WTC11 (cell line): ENCODE measurements at regions not wholly inside any gene's neighbourhood (a gene's known extent, or its start where the extent isn't known, plus 50 kb on each side); places are given as distances from the start of the nearest gene placed in this dataset.

ENCODE experiments used
- CTCF ChIP-seq: fragments of 200-600 bp; IDR thresholded peaks from 2 replicates; pipeline ENCODE4 v1.8.0; 2022; ENCODE audit warnings: antibody characterized with exemption
- ELF4 ChIP-seq: sonication (generic); formaldehyde crosslinking; IDR thresholded peaks from 2 replicates; pipeline ENCODE4 v1.8.1; 2022; ENCODE audit warnings: low read depth, mild to moderate bottlenecking, moderate library complexity, missing genetic modification reagents
- FOXK1 ChIP-seq: sonication (generic); formaldehyde crosslinking; IDR thresholded peaks from 2 replicates; pipeline ENCODE4 v1.8.0; 2022; ENCODE audit warnings: mild to moderate bottlenecking, moderate library complexity, missing genetic modification reagents
- FOXP4 ChIP-seq: sonication (generic); formaldehyde crosslinking; IDR thresholded peaks from 2 replicates; pipeline ENCODE4 v1.8.0; 2022; ENCODE audit warnings: mild to moderate bottlenecking, missing genetic modification reagents
- NR3C1 ChIP-seq: sonication (generic); formaldehyde crosslinking; conservative IDR thresholded peaks from 2 replicates; pipeline ENCODE4 v1.8.1; 2023; ENCODE audit warnings: low read depth, mild to moderate bottlenecking, missing genetic modification reagents
- SP1 ChIP-seq: sonication (generic); formaldehyde crosslinking; conservative IDR thresholded peaks from 2 replicates; pipeline ENCODE4 v1.8.1; 2022; ENCODE audit warnings: missing genetic modification reagents
- TCF7 ChIP-seq: sonication (generic); formaldehyde crosslinking; IDR thresholded peaks from 2 replicates; pipeline ENCODE4 v1.8.0; 2022; ENCODE audit warnings: mild to moderate bottlenecking, low read depth, missing genetic modification reagents, moderate library complexity
- TEAD4 ChIP-seq: sonication (generic); formaldehyde crosslinking; IDR thresholded peaks from 2 replicates; pipeline ENCODE4 v1.8.0; 2022; ENCODE audit warnings: mild to moderate bottlenecking, missing genetic modification reagents
- TP53 ChIP-seq: sonication (generic); formaldehyde crosslinking; IDR thresholded peaks from 2 replicates; pipeline ENCODE4 v1.8.1; 2023; ENCODE audit warnings: mild to moderate bottlenecking, missing genetic modification reagents
- ZNF416 ChIP-seq: fragments of 250-450 bp; sonication (Bioruptor Pico); IDR thresholded peaks from 2 replicates; pipeline ENCODE4 v1.9.0; 2021; ENCODE audit warnings: mild to moderate bottlenecking, inconsistent platforms
- ZNF512 ChIP-seq: sonication (generic); formaldehyde crosslinking; IDR thresholded peaks from 2 replicates; pipeline ENCODE4 v1.8.1; 2022; ENCODE audit warnings: missing genetic modification reagents, borderline replicate concordance

GRCh38 chr4:155433636-155434360 lies 57.0 kb upstream of the MAP9 start:
- no peak for TF ChIP-seq CTCF
- no peak for TF ChIP-seq ZNF512 (CRISPR knock-in tag)
- TF ChIP-seq TCF7 (CRISPR knock-in tag): no peak
- TF ChIP-seq SP1 (CRISPR knock-in tag): no peak
- TF ChIP-seq NR3C1: no peak
- TF ChIP-seq ELF4 (CRISPR knock-in tag): no peak
- TF ChIP-seq TEAD4: no peak
- no peak for TF ChIP-seq TP53 (CRISPR knock-in tag)
- TF ChIP-seq FOXK1 (CRISPR knock-in tag): no peak
- no peak for TF ChIP-seq FOXP4 (CRISPR knock-in tag)
- TF ChIP-seq ZNF416 (CRISPR knock-in tag): no peak
